A673 (cell line): ENCODE measurements at regions not wholly inside any gene's neighbourhood (a gene's known extent, or its start where the extent isn't known, plus 50 kb on each side); places are given as distances from the start of the nearest gene placed in this dataset.

Experiments used
- BruUV-seq: library from RNA; stranded (reverse); fragments of 400-500 nt; replicated peaks from 2 replicates; lab custom pipeline; 2021; lab: Mats Ljungman, UMichigan
- CTCF ChIA-PET: fragments of 300-600 bp; sonication (Branson Sonifier 250); formaldehyde crosslinking; loops from one replicate; lab custom pipeline; 2022; ENCODE audit warnings: antibody characterized with exemption; lab: Charles Lee
- POLR2A ChIA-PET: fragments of 300-600 bp; sonication (Branson Sonifier 250); formaldehyde crosslinking; loops from one replicate; lab custom pipeline; 2022; ENCODE audit warnings: antibody characterized with exemption; ENCODE audit not compliant: low non-redundant PET; lab: Charles Lee
- DNase-seq: peaks from one replicate; pipeline ENCODE4 v3.0.0-alpha.2; 2015; ENCODE audit warnings: low spot score
- H3K27ac ChIP-seq: fragments of 200-600 bp; sonication (generic); 2 replicates; pipeline ENCODE4 v1.5.1; 2016; ENCODE audit warnings: mixed run types, low read depth, mild to moderate bottlenecking, mixed read lengths, antibody characterized with exemption, low read length; ENCODE audit not compliant: poor library complexity, severe bottlenecking
- H3K27me3 ChIP-seq: fragments of 200-600 bp; sonication (generic); replicated peaks from 2 replicates; pipeline ENCODE4 v1.6.1; 2017; ENCODE audit warnings: mixed run types, low read depth, mild to moderate bottlenecking, mixed read lengths, antibody characterized with exemption, low read length; ENCODE audit not compliant: insufficient read depth, poor library complexity
- H3K36me3 ChIP-seq: fragments of 200-600 bp; sonication (generic); 2 replicates; pipeline ENCODE4 v1.6.1; 2016; ENCODE audit warnings: mixed run types, mild to moderate bottlenecking, mixed read lengths, antibody characterized with exemption, low read length; ENCODE audit not compliant: insufficient read depth, poor library complexity, severe bottlenecking
- H3K4me1 ChIP-seq: fragments of 200-600 bp; sonication (generic); 2 replicates; pipeline ENCODE4 v1.6.1; 2017; ENCODE audit warnings: mixed run types, mild to moderate bottlenecking, mixed read lengths, antibody characterized with exemption, low read length; ENCODE audit not compliant: insufficient read depth, poor library complexity, severe bottlenecking
- H3K4me3 ChIP-seq: fragments of 200-600 bp; sonication (generic); 2 replicates; pipeline ENCODE4 v1.5.1; 2016; ENCODE audit warnings: low read depth, mixed run types, mild to moderate bottlenecking, mixed read lengths, low read length; ENCODE audit not compliant: poor library complexity, severe bottlenecking
- H3K9me3 ChIP-seq: fragments of 200-600 bp; sonication (generic); 2 replicates; pipeline ENCODE4 v1.6.1; 2016; ENCODE audit warnings: mixed run types, low read depth, mild to moderate bottlenecking, mixed read lengths, antibody characterized with exemption, low read length; ENCODE audit not compliant: poor library complexity, severe bottlenecking
- EZH2 ChIP-seq: fragments of 200-600 bp; sonication (generic); IDR thresholded peaks from 2 replicates; pipeline ENCODE4 v1.6.1; 2017; ENCODE audit warnings: borderline replicate concordance, low read depth, mild to moderate bottlenecking, mixed read lengths, antibody characterized with exemption, low read length; ENCODE audit not compliant: poor library complexity, severe bottlenecking
- intact Hi-C: fragments of 100-400 bp; cut with micrococcal nuclease; formaldehyde crosslinking; loops from one replicate; pipeline ENCODE4 v1.10.0; 2022; ENCODE audit not compliant: unreplicated experiment
- TF ChIP-seq, protein P1 (sequence below): fragments of 300-800, 200-600 bp; sonication (generic); conservative IDR thresholded peaks from 2 replicates; pipeline ENCODE4 v1.5.1; 2017; ENCODE audit warnings: low read depth, mild to moderate bottlenecking, antibody characterized with exemption, low read length, moderate library complexity, mixed read lengths

GRCh38 chr12:124184456-124184855 lies 110.4 kb upstream of the RFLNA start:
- H3K27me3 ChIP-seq = no peaks in the 10 kb centered on the region
- H3K4me1 ChIP-seq = peaks cover 9% of the 10 kb centered on the region
- CTCF ChIA-PET = no interaction called here
- no TSS peak for BruUV-seq
- no peak for TF ChIP-seq EZH2
- TF ChIP-seq, protein P1, sequence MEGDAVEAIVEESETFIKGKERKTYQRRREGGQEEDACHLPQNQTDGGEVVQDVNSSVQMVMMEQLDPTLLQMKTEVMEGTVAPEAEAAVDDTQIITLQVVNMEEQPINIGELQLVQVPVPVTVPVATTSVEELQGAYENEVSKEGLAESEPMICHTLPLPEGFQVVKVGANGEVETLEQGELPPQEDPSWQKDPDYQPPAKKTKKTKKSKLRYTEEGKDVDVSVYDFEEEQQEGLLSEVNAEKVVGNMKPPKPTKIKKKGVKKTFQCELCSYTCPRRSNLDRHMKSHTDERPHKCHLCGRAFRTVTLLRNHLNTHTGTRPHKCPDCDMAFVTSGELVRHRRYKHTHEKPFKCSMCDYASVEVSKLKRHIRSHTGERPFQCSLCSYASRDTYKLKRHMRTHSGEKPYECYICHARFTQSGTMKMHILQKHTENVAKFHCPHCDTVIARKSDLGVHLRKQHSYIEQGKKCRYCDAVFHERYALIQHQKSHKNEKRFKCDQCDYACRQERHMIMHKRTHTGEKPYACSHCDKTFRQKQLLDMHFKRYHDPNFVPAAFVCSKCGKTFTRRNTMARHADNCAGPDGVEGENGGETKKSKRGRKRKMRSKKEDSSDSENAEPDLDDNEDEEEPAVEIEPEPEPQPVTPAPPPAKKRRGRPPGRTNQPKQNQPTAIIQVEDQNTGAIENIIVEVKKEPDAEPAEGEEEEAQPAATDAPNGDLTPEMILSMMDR = no peak
- H3K36me3 ChIP-seq = no peaks in the 10 kb centered on the region
- POLR2A ChIA-PET = no interaction called here
- no peak overlapping the region for H3K4me3 ChIP-seq
- intact Hi-C loops = no loop called here
- no peak overlapping the region for H3K27ac ChIP-seq
- DNase-seq = no peak
- H3K9me3 ChIP-seq = no peaks in the 10 kb centered on the region

DNA sequence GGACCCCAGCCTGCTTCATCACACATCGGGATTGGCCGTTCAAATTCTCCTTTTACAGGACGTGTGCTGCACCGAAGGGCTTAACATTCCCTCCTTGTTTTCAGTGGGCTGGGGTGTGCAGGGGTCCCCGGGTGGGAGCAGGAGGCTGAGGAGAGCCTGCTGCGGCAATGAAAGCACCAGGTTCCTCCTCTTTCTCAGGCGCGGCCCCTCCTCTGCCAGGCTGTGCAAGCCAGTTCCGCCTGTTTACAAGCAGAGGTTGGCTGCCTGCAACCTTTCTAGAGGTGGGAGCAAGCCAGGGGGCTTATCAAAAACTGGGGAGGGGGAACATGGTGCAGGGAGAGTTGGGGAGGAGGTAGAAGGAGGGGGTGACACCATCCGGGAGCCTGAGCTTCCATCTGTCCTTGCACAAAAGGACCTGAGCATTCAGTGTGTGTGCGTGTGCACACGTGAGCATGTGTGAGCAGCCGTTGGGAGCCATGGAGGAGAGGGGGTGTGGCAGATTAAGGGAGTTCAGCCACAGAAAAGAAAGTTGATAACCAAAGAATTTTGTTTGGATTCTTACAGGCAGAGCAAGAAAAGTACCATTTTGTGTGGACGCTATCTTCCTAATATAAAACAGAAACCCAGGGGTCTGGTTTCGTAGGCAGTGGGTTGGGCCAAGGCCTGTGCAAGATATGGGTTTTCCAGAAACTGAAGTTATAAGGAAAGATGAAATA lies 108.8 kb upstream of the RFLNA start:
- CTCF ChIA-PET = no interaction called here
- no peak overlapping the region for H3K27ac ChIP-seq
- no peaks in the 10 kb centered on the region for H3K27me3 ChIP-seq
- intact Hi-C loops = no loop called here
- no peaks in the 10 kb centered on the region for H3K9me3 ChIP-seq
- POLR2A ChIA-PET = no interaction called here
- no peaks in the 10 kb centered on the region for H3K36me3 ChIP-seq
- H3K4me3 ChIP-seq = no peak overlapping the region
- peaks cover 9% of the 10 kb centered on the region for H3K4me1 ChIP-seq
- BruUV-seq = no TSS peak
- TF ChIP-seq EZH2 = no peak
- TF ChIP-seq, protein P1 = no peak
- DNase-seq = no peak

DNA sequence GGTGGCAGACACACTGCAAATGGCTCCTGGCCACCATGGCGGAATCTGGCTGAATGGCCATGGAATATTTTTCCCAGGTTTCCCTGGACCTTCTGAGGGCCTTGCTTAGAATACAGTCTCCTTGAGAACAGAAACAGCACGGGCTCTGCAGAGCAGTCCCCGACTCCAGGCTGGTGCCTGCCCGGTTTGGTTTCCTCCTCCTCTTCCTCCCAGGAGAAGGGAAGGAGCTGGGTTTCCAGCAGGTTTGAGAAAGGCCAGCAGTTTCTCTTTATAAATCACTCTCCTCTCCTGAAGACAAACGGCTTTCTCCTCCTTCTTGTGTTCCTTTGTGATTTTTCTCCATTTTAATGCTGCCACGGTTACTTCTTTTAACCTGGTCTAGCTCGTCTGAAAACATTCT lies 106.8 kb upstream of the RFLNA start:
- Histone ChIP-seq H3K4me3 (no peak overlapping the region), H3K27me3 (no peaks in the 10 kb centered on the region), H3K4me1 (peaks cover 9% of the 10 kb centered on the region), H3K27ac (no peak overlapping the region), H3K9me3 (no peaks in the 10 kb centered on the region), H3K36me3 (no peaks in the 10 kb centered on the region)
- CTCF ChIA-PET = no interaction called here
- no peak for TF ChIP-seq EZH2
- TF ChIP-seq, protein P1 = no peak
- POLR2A ChIA-PET = no interaction called here
- no peak for DNase-seq
- intact Hi-C loops = no loop called here
- BruUV-seq = no TSS peak
